Suprapubic skin (tissue), 3 donors: ENCODE measurements at regions not wholly inside any gene's neighbourhood (a gene's known extent, or its start where the extent isn't known, plus 50 kb on each side); places are given as distances from the start of the nearest gene placed in this dataset.

ENCODE experiments used
- CTCF ChIP-seq, 2 donors: fragments of 200-600 bp in 1 of 2; fragments of 450-650 bp in 1 of 2; sonication (generic) in 1 of 2; IDR thresholded peaks; one replicate each; pipeline ENCODE4 v1.5.1; 2016 to 2019; ENCODE audit warnings: antibody characterized with exemption in 2 of 2, mild to moderate bottlenecking in 1 of 2, moderate library complexity in 1 of 2
- POLR2A ChIP-seq, 2 donors: fragments of 450-650 bp; IDR thresholded peaks; one replicate each; pipeline ENCODE4 v1.6.1; 2017; ENCODE audit warnings: antibody characterized with exemption in 2 of 2, mild to moderate bottlenecking in 2 of 2, moderate library complexity in 2 of 2

GRCh38 chr7:26429168-26429567 lies 137.5 kb downstream of the SNX10 start:
- no peak for TF ChIP-seq CTCF (IDR thresholded peaks at IDR 0.05)
- TF ChIP-seq POLR2A (IDR thresholded peaks at IDR 0.05), result no peak
